ENCODE measurements at regions not wholly inside any gene's neighbourhood (a gene's known extent, or its start where the extent isn't known, plus 50 kb on each side); places are given as distances from the start of the nearest gene placed in this dataset.
A peak's percentile ranks its signal among the peaks of the same experiment; 100 is the strongest.

DNA sequence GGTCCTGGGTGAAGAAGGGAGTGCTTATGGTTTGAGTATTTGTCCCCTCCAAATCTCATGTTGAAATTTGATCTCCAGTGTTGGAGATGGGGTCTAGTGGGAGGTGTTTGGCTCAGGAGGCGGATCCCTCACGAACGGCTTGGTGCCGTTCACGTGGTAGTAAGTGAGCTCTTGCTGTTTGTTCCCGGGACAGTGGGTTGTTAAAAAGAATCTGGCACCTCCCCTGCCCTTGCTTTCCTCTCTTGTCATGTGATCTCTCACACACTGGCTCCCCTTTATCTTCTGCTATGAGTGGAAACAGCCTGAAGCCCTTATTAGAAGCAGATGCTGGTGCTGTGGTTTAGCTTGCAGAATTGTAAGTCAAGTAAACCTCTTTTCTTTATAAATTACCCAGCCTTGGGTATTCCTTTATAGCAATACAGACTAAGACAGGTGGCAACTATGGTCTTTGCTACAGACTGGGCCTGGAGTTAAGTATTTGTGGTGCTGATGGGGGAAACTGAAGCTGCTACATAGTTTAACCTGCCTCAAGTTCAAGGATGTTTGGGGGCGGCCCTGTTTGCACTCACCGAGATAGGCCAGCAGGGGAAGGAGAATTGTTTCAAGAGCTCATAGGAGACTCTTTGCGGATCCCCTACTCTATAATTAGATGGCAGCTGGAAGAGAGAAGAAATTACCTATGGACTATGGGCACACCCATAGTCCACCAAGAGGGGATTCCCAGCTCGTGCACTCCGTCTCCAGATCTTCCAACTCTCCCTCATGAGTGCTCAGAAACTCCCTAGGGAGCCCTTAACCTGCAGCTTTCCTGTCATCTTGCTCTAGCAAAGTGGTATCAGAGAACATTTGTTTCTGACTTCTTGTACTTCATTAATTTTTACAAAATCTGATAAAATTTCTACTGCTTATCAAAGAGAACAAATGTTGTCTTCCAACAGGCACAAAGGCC lies 164.6 kb downstream of the SLC15A5 start:
- Histone ChIP-seq H3K4me1 (ENCODE audit: insufficient read depth, insufficient read length) (no peaks in the 10 kb centered on the region), H3K27me3 (ENCODE audit: insufficient read depth, insufficient read length) (no peaks in the 10 kb centered on the region), H3K36me3 (ENCODE audit: insufficient read depth, insufficient read length, low read length) (no peaks in the 10 kb centered on the region), H3K9ac (ENCODE audit: insufficient read length, low read depth) (no peak overlapping the region), H3K4me3 (ENCODE audit: insufficient read length, low read depth) (no peak overlapping the region), H3K9me3 (ENCODE audit: insufficient read depth, low read length) (no peaks in the 10 kb centered on the region)
- peak; percentile 84 for DNase-seq (ENCODE audit: low read depth, low spot score)
- TF ChIP-seq YY1 (IDR thresholded peaks at IDR 0.05; ENCODE audit: insufficient read depth, insufficient read length) = no peak
- TF ChIP-seq ZNF274 (IDR thresholded peaks at IDR 0.05; ENCODE audit: low read depth, low read length) = no peak
- TF ChIP-seq SUZ12 (IDR thresholded peaks at IDR 0.05; ENCODE audit: extremely low read depth, insufficient read depth, insufficient read length) = no peak

DNA sequence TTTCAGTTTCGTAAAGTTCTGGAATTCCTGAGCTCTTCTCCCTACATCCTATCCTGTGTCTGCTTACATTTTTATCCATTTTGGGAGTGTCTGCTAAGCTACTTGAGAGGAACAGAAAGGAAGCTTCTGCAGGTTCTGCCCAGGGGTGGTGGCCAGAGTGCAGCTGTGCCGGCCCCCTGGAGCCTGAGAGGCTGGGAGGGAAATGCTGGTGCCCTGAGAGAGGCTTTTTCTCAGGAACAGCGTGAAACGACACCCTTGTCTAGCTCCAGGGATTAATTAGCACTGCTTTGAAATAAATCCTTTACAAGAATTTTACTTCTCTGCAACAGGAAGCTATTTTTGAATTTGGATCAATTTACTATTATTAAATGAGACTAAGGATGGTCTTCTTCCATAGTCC lies 165.4 kb downstream of the SLC15A5 start:
- no peak overlapping the region for H3K4me3 ChIP-seq (ENCODE audit: insufficient read length, low read depth)
- H3K36me3 ChIP-seq (ENCODE audit: insufficient read depth, insufficient read length, low read length) = no peaks in the 10 kb centered on the region
- no peak overlapping the region for H3K9ac ChIP-seq (ENCODE audit: insufficient read length, low read depth)
- H3K27me3 ChIP-seq (ENCODE audit: insufficient read depth, insufficient read length) = no peaks in the 10 kb centered on the region
- no peak for DNase-seq (ENCODE audit: low read depth, low spot score)
- no peaks in the 10 kb centered on the region for H3K4me1 ChIP-seq (ENCODE audit: insufficient read depth, insufficient read length)
- TF ChIP-seq SUZ12 (IDR thresholded peaks at IDR 0.05; ENCODE audit: extremely low read depth, insufficient read depth, insufficient read length) (no peak), ZNF274 (IDR thresholded peaks at IDR 0.05; ENCODE audit: low read depth, low read length) (no peak), YY1 (IDR thresholded peaks at IDR 0.05; ENCODE audit: insufficient read depth, insufficient read length) (no peak)
- H3K9me3 ChIP-seq (ENCODE audit: insufficient read depth, low read length) = no peaks in the 10 kb centered on the region

DNA sequence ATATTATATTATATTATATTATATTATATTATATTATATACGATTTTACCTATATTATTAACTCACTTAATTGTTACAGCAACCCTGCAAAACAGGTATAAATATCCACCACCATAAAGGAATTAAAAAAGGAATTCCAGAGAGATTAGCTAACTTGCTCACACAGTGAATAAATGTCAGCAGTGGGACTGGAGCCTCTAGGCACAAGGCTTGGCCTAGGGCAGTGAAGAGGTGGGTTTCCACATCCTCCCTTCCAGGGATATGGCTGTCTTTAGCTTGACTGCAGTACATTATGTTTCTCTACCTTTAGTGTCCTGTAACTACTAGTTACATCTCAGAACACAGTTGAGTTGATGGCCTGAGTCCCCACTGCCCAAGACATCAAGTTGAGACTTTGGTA lies 166.9 kb downstream of the SLC15A5 start:
- DNase-seq (ENCODE audit: low read depth, low spot score) = no peak
- Histone ChIP-seq H3K9ac (ENCODE audit: insufficient read length, low read depth) (no peak overlapping the region), H3K27me3 (ENCODE audit: insufficient read depth, insufficient read length) (no peaks in the 10 kb centered on the region), H3K36me3 (ENCODE audit: insufficient read depth, insufficient read length, low read length) (no peaks in the 10 kb centered on the region), H3K4me3 (ENCODE audit: insufficient read length, low read depth) (no peak overlapping the region), H3K9me3 (ENCODE audit: insufficient read depth, low read length) (no peaks in the 10 kb centered on the region), H3K4me1 (ENCODE audit: insufficient read depth, insufficient read length) (no peaks in the 10 kb centered on the region)
- no peak for TF ChIP-seq YY1 (IDR thresholded peaks at IDR 0.05; ENCODE audit: insufficient read depth, insufficient read length)
- no peak for TF ChIP-seq ZNF274 (IDR thresholded peaks at IDR 0.05; ENCODE audit: low read depth, low read length)
- TF ChIP-seq SUZ12 (IDR thresholded peaks at IDR 0.05; ENCODE audit: extremely low read depth, insufficient read depth, insufficient read length) = no peak

DNA sequence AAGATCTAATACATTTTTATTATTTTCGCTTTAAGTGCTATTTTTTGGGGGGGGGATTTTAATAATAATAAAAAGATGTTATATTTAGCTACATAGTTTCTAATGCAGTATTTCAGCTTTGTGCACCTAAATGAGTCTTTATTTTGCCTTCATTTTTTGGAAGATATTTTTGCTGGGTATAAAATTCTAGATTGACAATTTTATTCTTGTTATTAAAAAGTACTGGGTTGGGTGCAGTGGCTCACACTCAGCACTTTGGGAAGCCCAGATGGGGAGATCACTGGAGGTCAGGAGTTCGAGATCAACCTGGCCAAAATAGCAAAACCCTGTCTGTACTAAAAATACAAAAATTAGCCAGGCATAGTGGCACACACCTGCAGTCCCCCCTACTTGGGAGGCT lies 173.6 kb downstream of the SLC15A5 start:
- TF ChIP-seq SUZ12 (IDR thresholded peaks at IDR 0.05; ENCODE audit: extremely low read depth, insufficient read depth, insufficient read length) (no peak), YY1 (IDR thresholded peaks at IDR 0.05; ENCODE audit: insufficient read depth, insufficient read length) (no peak)
- Histone ChIP-seq H3K4me3 (ENCODE audit: insufficient read length, low read depth) (no peak overlapping the region), H3K9ac (ENCODE audit: insufficient read length, low read depth) (no peak overlapping the region), H3K9me3 (ENCODE audit: insufficient read depth, low read length) (peaks cover 25% of the 10 kb centered on the region), H3K36me3 (ENCODE audit: insufficient read depth, insufficient read length, low read length) (no peaks in the 10 kb centered on the region), H3K27me3 (ENCODE audit: insufficient read depth, insufficient read length) (no peaks in the 10 kb centered on the region), H3K4me1 (ENCODE audit: insufficient read depth, insufficient read length) (no peaks in the 10 kb centered on the region)
- no peak for DNase-seq (ENCODE audit: low read depth, low spot score)

DNA sequence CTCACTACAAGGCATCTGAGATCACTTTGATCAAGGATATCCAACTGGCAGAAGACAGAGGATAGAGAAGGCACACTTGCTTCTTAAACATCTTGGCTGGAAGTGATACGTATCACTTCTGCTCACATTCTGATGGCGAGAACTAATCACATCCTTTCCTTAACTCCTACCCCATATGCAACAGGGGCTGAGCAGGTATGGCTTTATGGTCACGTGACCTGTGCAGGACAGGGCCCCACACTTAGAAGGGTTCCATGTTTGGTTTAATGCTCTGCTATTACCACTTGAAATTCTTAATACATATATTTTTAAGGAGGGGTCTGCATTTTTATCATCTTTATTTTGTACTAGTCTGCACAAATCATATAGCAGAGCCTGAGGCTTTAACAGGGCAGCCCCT lies 177.3 kb downstream of the SLC15A5 start:
- Histone ChIP-seq H3K36me3 (ENCODE audit: insufficient read depth, insufficient read length, low read length) (no peaks in the 10 kb centered on the region), H3K4me3 (ENCODE audit: insufficient read length, low read depth) (no peak overlapping the region), H3K9ac (ENCODE audit: insufficient read length, low read depth) (no peak overlapping the region), H3K9me3 (ENCODE audit: insufficient read depth, low read length) (peaks cover 25% of the 10 kb centered on the region), H3K4me1 (ENCODE audit: insufficient read depth, insufficient read length) (no peaks in the 10 kb centered on the region), H3K27me3 (ENCODE audit: insufficient read depth, insufficient read length) (no peaks in the 10 kb centered on the region)
- no peak for TF ChIP-seq SUZ12 (IDR thresholded peaks at IDR 0.05; ENCODE audit: extremely low read depth, insufficient read depth, insufficient read length)
- TF ChIP-seq ZNF274 (IDR thresholded peaks at IDR 0.05; ENCODE audit: low read depth, low read length) = no peak
- no peak for TF ChIP-seq YY1 (IDR thresholded peaks at IDR 0.05; ENCODE audit: insufficient read depth, insufficient read length)
- DNase-seq (ENCODE audit: low read depth, low spot score) = no peak

DNA sequence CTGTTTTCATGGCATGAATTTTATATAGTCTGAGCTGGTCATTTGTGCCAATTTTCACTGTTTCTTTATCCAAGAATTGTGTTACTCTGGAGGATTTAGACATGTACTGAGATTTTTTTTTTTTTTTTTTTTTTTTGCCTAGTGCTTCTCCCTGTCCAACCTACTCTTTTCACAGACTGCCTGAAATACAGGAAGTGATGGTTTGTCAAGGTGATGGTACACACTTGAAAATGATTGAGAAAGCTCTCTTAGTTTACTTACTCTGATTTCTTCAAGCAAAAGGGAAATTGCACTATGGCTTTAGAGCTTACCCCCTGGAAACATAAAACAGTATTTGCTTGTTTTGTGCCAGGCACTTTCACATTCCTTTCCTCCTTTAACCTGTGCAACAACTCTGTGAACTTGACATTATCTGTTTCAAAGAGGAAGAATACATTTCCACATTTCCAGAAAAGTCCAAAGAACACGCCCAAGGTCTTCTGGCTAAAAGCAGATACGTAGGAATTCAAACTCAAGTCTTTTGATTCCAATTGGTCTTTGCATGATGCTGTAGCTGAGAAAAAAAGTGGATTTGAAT lies 181.1 kb downstream of the SLC15A5 start:
- H3K4me1 ChIP-seq (ENCODE audit: insufficient read depth, insufficient read length) = no peaks in the 10 kb centered on the region
- TF ChIP-seq ZNF274 (IDR thresholded peaks at IDR 0.05; ENCODE audit: low read depth, low read length) (no peak), SUZ12 (IDR thresholded peaks at IDR 0.05; ENCODE audit: extremely low read depth, insufficient read depth, insufficient read length) (no peak)
- H3K9me3 ChIP-seq (ENCODE audit: insufficient read depth, low read length) = peaks cover 13% of the 10 kb centered on the region; the same call in 1 of the 2 replicates
- H3K36me3 ChIP-seq (ENCODE audit: insufficient read depth, insufficient read length, low read length) = no peaks in the 10 kb centered on the region
- H3K27me3 ChIP-seq (ENCODE audit: insufficient read depth, insufficient read length) = no peaks in the 10 kb centered on the region
- DNase-seq (ENCODE audit: low read depth, low spot score) = no peak
- no peak overlapping the region for H3K9ac ChIP-seq (ENCODE audit: insufficient read length, low read depth)
- no peak overlapping the region for H3K4me3 ChIP-seq (ENCODE audit: insufficient read length, low read depth)

DNA sequence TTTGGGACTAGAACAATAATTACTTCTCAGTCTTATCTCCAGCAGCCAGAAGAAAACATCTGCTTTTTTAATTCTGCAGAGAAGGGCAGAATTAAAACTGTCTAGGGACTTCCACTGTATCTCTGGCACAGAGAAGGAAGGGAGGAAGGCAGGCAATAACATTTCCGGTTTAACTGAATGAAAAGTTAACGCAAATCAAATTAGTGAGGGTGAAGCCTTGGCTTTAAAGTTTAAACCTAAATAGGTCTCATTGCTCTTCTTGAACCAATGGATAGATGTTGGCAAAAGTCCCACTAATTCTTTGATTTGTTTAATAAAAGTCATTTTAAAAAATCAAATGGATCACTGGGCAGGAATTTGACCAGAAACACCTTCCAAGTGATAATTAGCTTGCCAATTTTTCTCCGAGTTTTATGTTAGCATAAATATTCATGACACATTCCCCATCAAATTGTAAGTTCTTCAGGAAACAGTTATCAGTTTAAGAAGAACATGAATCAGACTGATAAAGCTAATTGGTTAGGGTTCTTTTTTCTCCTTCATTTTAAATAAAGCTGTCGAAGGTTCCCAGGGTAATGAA lies 181.9 kb downstream of the SLC15A5 start:
- Histone ChIP-seq H3K27me3 (ENCODE audit: insufficient read depth, insufficient read length) (no peaks in the 10 kb centered on the region), H3K9me3 (ENCODE audit: insufficient read depth, low read length) (peaks cover 20% of the 10 kb centered on the region; the same call in 1 of the 2 replicates), H3K4me1 (ENCODE audit: insufficient read depth, insufficient read length) (no peaks in the 10 kb centered on the region), H3K9ac (ENCODE audit: insufficient read length, low read depth) (no peak overlapping the region), H3K4me3 (ENCODE audit: insufficient read length, low read depth) (no peak overlapping the region), H3K36me3 (ENCODE audit: insufficient read depth, insufficient read length, low read length) (no peaks in the 10 kb centered on the region)
- DNase-seq (ENCODE audit: low read depth, low spot score) = no peak
- no peak for TF ChIP-seq YY1 (IDR thresholded peaks at IDR 0.05; ENCODE audit: insufficient read depth, insufficient read length)
- no peak for TF ChIP-seq SUZ12 (IDR thresholded peaks at IDR 0.05; ENCODE audit: extremely low read depth, insufficient read depth, insufficient read length)
- no peak for TF ChIP-seq ZNF274 (IDR thresholded peaks at IDR 0.05; ENCODE audit: low read depth, low read length)
